Spleen (tissue), 7 donors: ENCODE measurements at regions not wholly inside any gene's neighbourhood (a gene's known extent, or its start where the extent isn't known, plus 50 kb on each side); places are given as distances from the start of the nearest gene placed in this dataset.

ENCODE experiments used
- POLR2A ChIP-seq, 3 donors: fragments of 450-650 bp; IDR thresholded peaks; one replicate each; pipeline ENCODE4 v1.5.1; 2017; ENCODE audit warnings: antibody characterized with exemption in 3 of 3, mild to moderate bottlenecking in 1 of 3
- POLR2AphosphoS5 ChIP-seq, 3 donors: sonication (generic); formaldehyde crosslinking; IDR thresholded peaks; one replicate each; pipeline ENCODE4 v1.5.1; 2017; ENCODE audit warnings: antibody characterized with exemption in 3 of 3
- TF ChIP-seq, protein P1 (sequence below), 11 experiments: fragments of 200-600 bp in 7 of 11; fragments of 450-650 bp in 4 of 11; sonication (generic) in 4 of 11; IDR thresholded peaks in 8 of 11; conservative IDR thresholded peaks in 3 of 11; 1 replicate in 7 of 11; 2 replicates in 4 of 11; pipeline versions ENCODE4 v1.4.0 to v1.8.0; 2016 to 2021; ENCODE audit warnings: antibody characterized with exemption in 11 of 11, inconsistent platforms in 4 of 11, mild to moderate bottlenecking in 1 of 11
- donor health status: DM: no; HTN: no; CAD: no; lungs with moderate emphysema.
- donor health status: DM: no; HTN: no; CAD: no.
- donor health status: DM: no; HTN: no; CAD: no.

DNA sequence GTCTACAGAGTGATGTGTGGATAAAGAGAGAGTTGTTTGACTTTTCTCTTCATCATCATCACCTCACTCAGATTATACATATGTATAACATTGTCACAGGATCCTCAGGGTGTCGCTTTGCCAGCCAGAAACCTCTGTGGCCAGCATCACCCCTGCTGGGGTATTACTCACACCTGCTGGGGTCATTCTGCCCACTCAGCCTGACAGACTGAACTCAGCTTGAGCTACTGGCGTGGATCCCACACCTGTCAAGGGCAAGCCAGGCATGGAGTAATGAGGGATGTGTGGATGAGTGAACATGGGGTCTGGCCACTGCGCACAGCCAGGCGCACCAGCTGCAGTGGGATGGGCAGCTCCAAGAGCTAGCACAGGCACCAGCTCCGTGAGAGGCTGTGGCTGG, 870.6 kb downstream of the CBLN2 start:
- TF ChIP-seq POLR2A (IDR thresholded peaks at IDR 0.05) (no peak), POLR2AphosphoS5 (IDR thresholded peaks at IDR 0.05) (no peak)
- TF ChIP-seq, protein P1, sequence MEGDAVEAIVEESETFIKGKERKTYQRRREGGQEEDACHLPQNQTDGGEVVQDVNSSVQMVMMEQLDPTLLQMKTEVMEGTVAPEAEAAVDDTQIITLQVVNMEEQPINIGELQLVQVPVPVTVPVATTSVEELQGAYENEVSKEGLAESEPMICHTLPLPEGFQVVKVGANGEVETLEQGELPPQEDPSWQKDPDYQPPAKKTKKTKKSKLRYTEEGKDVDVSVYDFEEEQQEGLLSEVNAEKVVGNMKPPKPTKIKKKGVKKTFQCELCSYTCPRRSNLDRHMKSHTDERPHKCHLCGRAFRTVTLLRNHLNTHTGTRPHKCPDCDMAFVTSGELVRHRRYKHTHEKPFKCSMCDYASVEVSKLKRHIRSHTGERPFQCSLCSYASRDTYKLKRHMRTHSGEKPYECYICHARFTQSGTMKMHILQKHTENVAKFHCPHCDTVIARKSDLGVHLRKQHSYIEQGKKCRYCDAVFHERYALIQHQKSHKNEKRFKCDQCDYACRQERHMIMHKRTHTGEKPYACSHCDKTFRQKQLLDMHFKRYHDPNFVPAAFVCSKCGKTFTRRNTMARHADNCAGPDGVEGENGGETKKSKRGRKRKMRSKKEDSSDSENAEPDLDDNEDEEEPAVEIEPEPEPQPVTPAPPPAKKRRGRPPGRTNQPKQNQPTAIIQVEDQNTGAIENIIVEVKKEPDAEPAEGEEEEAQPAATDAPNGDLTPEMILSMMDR (IDR thresholded peaks at IDR 0.05 in 8 of 11, conservative IDR thresholded peaks at IDR 0.05 in 3 of 11), result no peak
